GM21423 (cell line): ENCODE measurements at regions not wholly inside any gene's neighbourhood (a gene's known extent, or its start where the extent isn't known, plus 50 kb on each side); places are given as distances from the start of the nearest gene placed in this dataset.

Source experiments
- ATAC-seq: cut with Tn5 transposase; IDR thresholded peaks from one replicate; pipeline ENCODE4 v1.9.1; 2021; ENCODE audit warnings: mild to moderate bottlenecking, moderate library complexity; ENCODE audit not compliant: unreplicated experiment

GRCh38 chr3:18127859-18128681 lies 297.1 kb downstream of the SATB1 start:
- no peak for ATAC-seq

GRCh38 chr3:18127174-18127858 lies 297.8 kb downstream of the SATB1 start:
- ATAC-seq, result peak; percentile 99

GRCh38 chr3:18126772-18127171 lies 298.4 kb downstream of the SATB1 start:
- ATAC-seq, result no peak

GRCh38 chr3:18124501-18124900 lies 300.6 kb downstream of the SATB1 start:
- no peak for ATAC-seq

GRCh38 chr3:18122264-18122663 lies 302.9 kb downstream of the SATB1 start:
- no peak for ATAC-seq

GRCh38 chr3:18121020-18121419 lies 304.1 kb downstream of the SATB1 start:
- ATAC-seq, result no peak

- no peak for ATAC-seq
Measured at GRCh38 chr3:18119866-18120265, 305.3 kb downstream of the SATB1 start.

GRCh38 chr3:18114894-18115293 lies 310.2 kb downstream of the SATB1 start:
- no peak for ATAC-seq

- no peak for ATAC-seq
Measured at GRCh38 chr3:18113417-18113816, 311.7 kb downstream of the SATB1 start.

- no peak for ATAC-seq
Measured at GRCh38 chr3:18112674-18113375, 312.3 kb downstream of the SATB1 start.

GRCh38 chr3:18111796-18112232 lies 313.3 kb downstream of the SATB1 start:
- peak; percentile 89 for ATAC-seq

- no peak for ATAC-seq
Measured at GRCh38 chr3:18103591-18103990, 321.5 kb downstream of the SATB1 start.

GRCh38 chr3:18100121-18100520 lies 325.0 kb downstream of the SATB1 start:
- ATAC-seq, result no peak

GRCh38 chr3:18099611-18100010 lies 325.5 kb downstream of the SATB1 start:
- ATAC-seq, result no peak

GRCh38 chr3:18098960-18099587 lies 326.1 kb downstream of the SATB1 start:
- ATAC-seq, result no peak

- ATAC-seq, result no peak
Measured at GRCh38 chr3:18097989-18098388, 327.1 kb downstream of the SATB1 start.

GRCh38 chr3:18097473-18097872 lies 327.7 kb downstream of the SATB1 start:
- no peak for ATAC-seq

- no peak for ATAC-seq
Measured at GRCh38 chr3:18092726-18093125, 332.4 kb downstream of the SATB1 start.

GRCh38 chr3:18090377-18090776 lies 334.8 kb downstream of the SATB1 start:
- no peak for ATAC-seq

GRCh38 chr3:18087988-18088387 lies 337.2 kb downstream of the SATB1 start:
- ATAC-seq, result no peak

- no peak for ATAC-seq
Measured at GRCh38 chr3:18086760-18087159, 338.4 kb downstream of the SATB1 start.
